Right atrium auricular region (tissue), 2 donors: ENCODE measurements at regions not wholly inside any gene's neighbourhood (a gene's known extent, or its start where the extent isn't known, plus 50 kb on each side); places are given as distances from the start of the nearest gene placed in this dataset.

Experiments used
- DNase-seq: peaks from one replicate; pipeline ENCODE4 v3.0.0-alpha.2; 2019; ENCODE audit warnings: low spot score
- H3K27ac ChIP-seq, 2 donors: fragments of 200-600 bp; sonication (generic); 1 replicate in 1 of 2; 2 replicates in 1 of 2; pipeline ENCODE4 v1.5.1; 2016 to 2019
- H3K27me3 ChIP-seq, 2 donors: fragments of 200-600 bp; sonication (generic); one replicate each; pipeline versions ENCODE4 v1.5.1 to v1.6.0; 2017 to 2019
- H3K36me3 ChIP-seq: fragments of 200-600 bp; sonication (generic); one replicate; pipeline ENCODE4 v1.5.1; 2016
- H3K4me1 ChIP-seq, 2 donors: fragments of 200-600 bp; sonication (generic); one replicate each; pipeline versions ENCODE4 v1.5.1 to v1.6.0; 2017 to 2019
- H3K4me3 ChIP-seq, 2 donors: fragments of 200-600 bp; sonication (generic); 1 replicate in 1 of 2; 2 replicates in 1 of 2; pipeline ENCODE4 v1.5.1; 2017 to 2019; ENCODE audit warnings: mild to moderate bottlenecking in 1 of 2, moderate library complexity in 1 of 2
- H3K9me3 ChIP-seq, 2 donors: fragments of 200-600 bp; sonication (generic); one replicate each; pipeline ENCODE4 v1.5.1; 2019
- CTCF ChIP-seq, 2 donors: fragments of 200-600 bp; sonication (generic); IDR thresholded peaks; one replicate each; pipeline ENCODE4 v1.5.1; 2019; ENCODE audit warnings: antibody characterized with exemption in 2 of 2

DNA sequence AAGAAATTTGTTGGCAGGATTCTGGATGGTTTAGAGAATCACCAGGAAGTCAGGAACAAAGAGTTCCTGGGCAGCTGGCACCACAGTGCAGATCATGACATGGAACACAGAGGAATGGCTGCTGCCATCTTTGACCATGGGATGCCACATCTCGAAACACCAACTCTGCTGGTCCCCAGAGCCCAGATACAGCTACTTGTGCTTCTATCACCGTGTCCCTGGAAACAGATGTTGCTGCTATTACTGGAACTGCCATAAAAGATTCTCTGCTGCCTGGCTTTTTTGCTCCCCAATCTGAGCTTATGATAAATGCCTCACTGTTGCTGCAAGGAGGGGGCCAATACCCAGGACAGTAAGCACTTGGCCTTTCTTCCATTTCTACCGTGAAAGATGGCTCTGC, 185.2 kb downstream of the CSNK2A3 start:
- H3K36me3 ChIP-seq = no peaks in the 10 kb centered on the region
- no peaks in the 10 kb centered on the region for H3K9me3 ChIP-seq
- H3K27me3 ChIP-seq = no peaks in the 10 kb centered on the region
- TF ChIP-seq CTCF (IDR thresholded peaks at IDR 0.05) = no peak
- no peak overlapping the region for H3K4me3 ChIP-seq
- H3K27ac ChIP-seq = no peak overlapping the region
- peaks cover 0 to 28% of the 10 kb centered on the region in 2 donors for H3K4me1 ChIP-seq
- no peak for DNase-seq

DNA sequence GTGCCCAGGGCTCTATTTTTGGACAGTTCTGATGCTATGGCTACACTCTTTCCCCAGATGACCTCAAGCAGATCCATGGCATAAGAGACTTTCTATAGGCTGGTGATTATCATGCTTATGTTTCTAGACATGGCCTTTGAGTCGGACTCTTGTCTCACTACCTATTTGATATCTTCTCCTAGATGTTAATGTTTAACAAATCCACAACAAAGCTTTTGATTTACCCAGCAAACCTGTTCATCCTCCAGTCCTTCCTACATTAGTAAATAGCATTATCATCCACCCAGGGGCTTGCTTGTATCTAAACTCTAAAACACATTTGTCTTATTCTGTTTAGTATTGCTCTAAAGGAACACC, 188.7 kb downstream of the CSNK2A3 start:
- H3K9me3 ChIP-seq = no peaks in the 10 kb centered on the region
- H3K27me3 ChIP-seq = no peaks in the 10 kb centered on the region
- H3K36me3 ChIP-seq = no peaks in the 10 kb centered on the region
- H3K4me1 ChIP-seq = peaks cover 0 to 7% of the 10 kb centered on the region in 2 donors
- no peak overlapping the region for H3K27ac ChIP-seq
- DNase-seq = no peak
- TF ChIP-seq CTCF (IDR thresholded peaks at IDR 0.05) = no peak
- no peak overlapping the region for H3K4me3 ChIP-seq

DNA sequence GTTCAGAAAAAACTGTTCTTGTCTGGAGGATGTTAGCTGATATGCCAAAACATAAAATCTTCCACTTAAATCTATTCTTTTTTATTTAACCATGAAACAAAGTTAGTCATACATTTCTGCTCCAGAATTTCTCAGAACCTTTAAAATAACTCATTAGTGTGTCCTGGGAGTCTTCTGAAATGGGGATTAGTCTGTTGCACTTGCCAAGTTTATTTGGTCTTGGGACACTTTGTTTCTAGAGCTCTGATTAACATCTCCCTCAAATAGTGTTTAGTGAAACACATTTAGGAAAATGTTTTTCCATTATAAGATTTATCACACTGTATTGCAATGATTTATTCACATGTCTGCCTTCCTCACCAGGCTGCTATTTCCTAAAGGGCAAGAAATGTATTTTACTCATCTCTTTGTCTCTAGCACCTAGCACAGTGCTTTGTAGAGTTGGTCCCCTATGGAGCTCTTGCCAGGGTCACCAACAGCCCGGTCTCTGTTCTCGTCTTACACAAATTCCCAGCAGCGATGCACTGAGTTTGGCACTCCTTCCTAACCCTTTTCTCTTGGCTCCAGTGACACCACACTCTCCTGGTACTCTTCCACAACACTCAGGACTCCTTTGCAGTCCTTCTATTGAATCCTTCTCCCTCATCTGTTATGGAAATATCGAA, 189.2 kb downstream of the CSNK2A3 start:
- Histone ChIP-seq H3K27me3 (no peaks in the 10 kb centered on the region), H3K9me3 (no peaks in the 10 kb centered on the region), H3K4me1 (peaks cover 0 to 7% of the 10 kb centered on the region in 2 donors), H3K4me3 (no peak overlapping the region), H3K36me3 (no peaks in the 10 kb centered on the region), H3K27ac (no peak overlapping the region)
- TF ChIP-seq CTCF (IDR thresholded peaks at IDR 0.05) = no peak
- no peak for DNase-seq

GRCh38 chr11:11163236-11163635, 189.8 kb downstream of the CSNK2A3 start:
- Histone ChIP-seq H3K36me3 (no peaks in the 10 kb centered on the region), H3K4me3 (no peak overlapping the region), H3K27me3 (no peaks in the 10 kb centered on the region), H3K27ac (no peak overlapping the region), H3K4me1 (peaks cover 0 to 7% of the 10 kb centered on the region in 2 donors), H3K9me3 (no peaks in the 10 kb centered on the region)
- TF ChIP-seq CTCF (IDR thresholded peaks at IDR 0.05) = peak in 1 of 2 donors; percentile 40
- DNase-seq = no peak

GRCh38 chr11:11157185-11157584, 195.9 kb downstream of the CSNK2A3 start:
- Histone ChIP-seq H3K4me1 (no peaks in the 10 kb centered on the region), H3K27me3 (no peaks in the 10 kb centered on the region), H3K9me3 (no peaks in the 10 kb centered on the region), H3K27ac (no peak overlapping the region), H3K36me3 (no peaks in the 10 kb centered on the region), H3K4me3 (no peak overlapping the region)
- peak in 1 of 2 donors; percentile 61 for TF ChIP-seq CTCF (IDR thresholded peaks at IDR 0.05)
- no peak for DNase-seq
